ENCODE measurements at regions not wholly inside any gene's neighbourhood (a gene's known extent, or its start where the extent isn't known, plus 50 kb on each side); places are given as distances from the start of the nearest gene placed in this dataset.

DNA sequence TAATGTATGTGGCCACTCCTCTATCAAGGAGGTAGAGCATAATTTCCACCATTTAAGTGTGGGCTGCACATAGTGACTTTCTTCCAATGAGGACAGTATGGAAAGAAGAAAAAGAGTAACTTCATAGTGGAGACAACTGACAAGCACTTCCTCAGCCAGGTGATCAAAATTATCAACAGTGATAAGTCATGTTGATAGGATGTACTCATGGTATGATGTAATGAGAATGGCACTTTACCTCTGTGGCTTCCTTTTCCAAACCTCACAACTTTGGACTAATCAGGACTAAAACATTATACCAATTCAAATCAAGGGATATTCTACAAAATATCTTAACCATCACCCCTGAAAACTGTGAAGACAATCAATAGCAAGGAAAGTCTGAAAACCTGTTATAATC is 302.3 kb upstream of the CITED2 start:
- intact Hi-C loops (cut with DNase I): no loop called here
- TF ChIP-seq, protein P1, sequence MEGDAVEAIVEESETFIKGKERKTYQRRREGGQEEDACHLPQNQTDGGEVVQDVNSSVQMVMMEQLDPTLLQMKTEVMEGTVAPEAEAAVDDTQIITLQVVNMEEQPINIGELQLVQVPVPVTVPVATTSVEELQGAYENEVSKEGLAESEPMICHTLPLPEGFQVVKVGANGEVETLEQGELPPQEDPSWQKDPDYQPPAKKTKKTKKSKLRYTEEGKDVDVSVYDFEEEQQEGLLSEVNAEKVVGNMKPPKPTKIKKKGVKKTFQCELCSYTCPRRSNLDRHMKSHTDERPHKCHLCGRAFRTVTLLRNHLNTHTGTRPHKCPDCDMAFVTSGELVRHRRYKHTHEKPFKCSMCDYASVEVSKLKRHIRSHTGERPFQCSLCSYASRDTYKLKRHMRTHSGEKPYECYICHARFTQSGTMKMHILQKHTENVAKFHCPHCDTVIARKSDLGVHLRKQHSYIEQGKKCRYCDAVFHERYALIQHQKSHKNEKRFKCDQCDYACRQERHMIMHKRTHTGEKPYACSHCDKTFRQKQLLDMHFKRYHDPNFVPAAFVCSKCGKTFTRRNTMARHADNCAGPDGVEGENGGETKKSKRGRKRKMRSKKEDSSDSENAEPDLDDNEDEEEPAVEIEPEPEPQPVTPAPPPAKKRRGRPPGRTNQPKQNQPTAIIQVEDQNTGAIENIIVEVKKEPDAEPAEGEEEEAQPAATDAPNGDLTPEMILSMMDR (IDR thresholded peaks at IDR 0.05): no peak
- H3K36me3 ChIP-seq: no peaks in the 10 kb centered on the region
- H3K4me3 ChIP-seq: no peak overlapping the region
- no peaks in the 10 kb centered on the region for H3K9me3 ChIP-seq
- DNase-seq (no peak), ATAC-seq (no peak)
- no peak overlapping the region for H3K27ac ChIP-seq
- H3K4me1 ChIP-seq: peaks cover 8% of the 10 kb centered on the region
- H3K27me3 ChIP-seq (ENCODE audit: low read depth): no peaks in the 10 kb centered on the region

GRCh38 chr6:139666284-139666683 is 291.8 kb upstream of the CITED2 start:
- intact Hi-C loops (cut with DNase I): no loop called here
- Histone ChIP-seq H3K27ac (no peak overlapping the region), H3K4me1 (no peaks in the 10 kb centered on the region), H3K9me3 (no peaks in the 10 kb centered on the region), H3K27me3 (ENCODE audit: low read depth) (no peaks in the 10 kb centered on the region), H3K36me3 (no peaks in the 10 kb centered on the region), H3K4me3 (no peak overlapping the region)
- no peak for DNase-seq
- ATAC-seq: no peak
- TF ChIP-seq, protein P1 (IDR thresholded peaks at IDR 0.05): no peak

DNA sequence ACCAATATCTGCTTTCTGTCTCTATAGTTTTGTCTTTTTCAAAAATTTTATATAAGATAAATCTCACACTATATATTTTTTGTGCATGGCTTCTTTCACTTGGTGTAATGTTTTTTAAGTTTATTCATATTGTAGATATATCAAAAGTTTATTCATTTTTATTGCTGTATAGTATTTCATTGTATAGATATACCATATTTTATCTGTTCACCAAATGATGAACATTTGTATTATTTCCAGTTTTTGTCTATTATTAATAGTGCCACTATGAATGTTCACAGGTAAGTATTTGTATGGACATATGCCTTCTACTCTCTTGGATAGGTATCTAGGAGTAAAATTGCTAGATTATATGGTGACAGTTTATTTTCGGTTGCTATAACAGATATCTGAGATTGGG is 289.5 kb upstream of the CITED2 start:
- TF ChIP-seq, protein P1 (IDR thresholded peaks at IDR 0.05): no peak
- H3K9me3 ChIP-seq: no peaks in the 10 kb centered on the region
- no peaks in the 10 kb centered on the region for H3K27me3 ChIP-seq (ENCODE audit: low read depth)
- ATAC-seq: no peak
- DNase-seq: no peak
- no peak overlapping the region for H3K4me3 ChIP-seq
- no peaks in the 10 kb centered on the region for H3K4me1 ChIP-seq
- H3K36me3 ChIP-seq: no peaks in the 10 kb centered on the region
- intact Hi-C loops (cut with DNase I): no loop called here
- H3K27ac ChIP-seq: no peak overlapping the region

- Histone ChIP-seq H3K27me3 (ENCODE audit: low read depth) (no peaks in the 10 kb centered on the region), H3K27ac (no peak overlapping the region), H3K4me3 (no peak overlapping the region), H3K9me3 (no peaks in the 10 kb centered on the region), H3K36me3 (no peaks in the 10 kb centered on the region), H3K4me1 (peaks cover 6% of the 10 kb centered on the region)
- TF ChIP-seq, protein P1 (IDR thresholded peaks at IDR 0.05): no peak
- ATAC-seq (no peak), DNase-seq (no peak)
- intact Hi-C loops (cut with DNase I): no loop called here
These were observed 285.3 kb upstream of the CITED2 start for GRCh38 chr6:139659711-139660110.

DNA sequence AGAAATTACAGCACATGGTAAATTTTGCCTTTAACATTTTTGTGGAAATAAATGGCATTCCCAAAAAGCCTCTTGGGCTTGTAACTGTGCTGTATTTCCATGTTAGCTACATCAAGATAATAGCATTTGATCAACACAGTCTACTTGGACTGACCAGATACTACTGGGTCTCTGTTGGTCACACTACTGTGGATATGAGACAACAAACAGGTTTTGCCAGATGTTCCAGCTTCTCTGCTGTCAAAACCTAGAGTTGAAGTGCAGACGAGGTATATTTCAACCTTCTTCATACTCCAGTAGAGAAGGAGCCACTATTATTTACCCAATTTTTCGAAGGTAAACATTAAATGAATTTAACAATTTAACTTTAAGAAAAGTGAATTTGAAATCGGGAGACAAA is 284.7 kb upstream of the CITED2 start:
- Histone ChIP-seq H3K4me3 (no peak overlapping the region), H3K27ac (no peak overlapping the region), H3K9me3 (no peaks in the 10 kb centered on the region), H3K27me3 (ENCODE audit: low read depth) (no peaks in the 10 kb centered on the region), H3K36me3 (no peaks in the 10 kb centered on the region), H3K4me1 (peaks cover 6% of the 10 kb centered on the region)
- DNase-seq (no peak), ATAC-seq (no peak)
- intact Hi-C loops (cut with DNase I): no loop called here
- TF ChIP-seq, protein P1 (IDR thresholded peaks at IDR 0.05): no peak

DNA sequence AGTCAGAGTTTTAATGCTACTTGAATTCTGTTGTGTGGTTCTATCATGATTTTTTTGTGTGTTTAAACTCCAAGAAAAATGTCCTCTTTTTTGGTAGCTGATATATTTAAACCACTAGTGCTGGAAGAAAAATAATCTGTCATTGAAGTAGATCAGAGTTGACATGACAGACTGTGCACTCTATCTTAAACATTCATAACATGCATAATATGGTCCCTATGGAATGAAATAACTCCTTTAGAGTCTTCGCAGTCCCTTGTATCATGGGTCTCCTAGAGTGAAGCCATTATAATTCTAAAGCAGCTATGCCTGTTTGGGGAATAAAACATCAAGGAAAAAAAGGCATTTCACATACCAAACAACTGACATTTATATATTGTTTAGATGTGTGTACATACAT is 282.7 kb upstream of the CITED2 start:
- ATAC-seq: no peak
- no peak for DNase-seq
- TF ChIP-seq, protein P1 (IDR thresholded peaks at IDR 0.05): no peak

More for the DNA sequence above, 282.7 kb upstream of the CITED2 start:
- H3K9me3 ChIP-seq: no peaks in the 10 kb centered on the region
- no peak overlapping the region for H3K27ac ChIP-seq
- H3K27me3 ChIP-seq (ENCODE audit: low read depth): no peaks in the 10 kb centered on the region
- H3K36me3 ChIP-seq: no peaks in the 10 kb centered on the region
- intact Hi-C loops (cut with DNase I): no loop called here
- H3K4me3 ChIP-seq: no peak overlapping the region
- peaks cover 6% of the 10 kb centered on the region for H3K4me1 ChIP-seq

Data from lower lobe of right lung (tissue), 2 donors.